Gastroesophageal sphincter (tissue), 4 donors: ENCODE measurements at regions not wholly inside any gene's neighbourhood (a gene's known extent, or its start where the extent isn't known, plus 50 kb on each side); places are given as distances from the start of the nearest gene placed in this dataset.

Experiments used
- ATAC-seq: fragments of 150-250 bp; one replicate; pipeline ENCODE4 v1.9.1; 2016; ENCODE audit warnings: mild to moderate bottlenecking, moderate library complexity
- H3K27ac ChIP-seq, 4 donors: fragments of 200-600 bp; sonication (generic) in 3 of 4; 1 replicate in 3 of 4; 2 replicates in 1 of 4; pipeline ENCODE4 v1.5.1; 2016 to 2019
- H3K27me3 ChIP-seq: fragments of 200-600 bp; sonication (generic); one replicate; pipeline ENCODE4 v1.5.1; 2019
- H3K36me3 ChIP-seq, 2 donors: fragments of 200-600 bp; sonication (generic); one replicate each; pipeline ENCODE4 v1.5.1; 2019; ENCODE audit warnings: control low read depth in 1 of 2
- H3K4me1 ChIP-seq, 3 donors: fragments of 200-600 bp; sonication (generic); 1 replicate in 2 of 3; 2 replicates in 1 of 3; pipeline ENCODE4 v1.5.1; 2016 to 2019; ENCODE audit warnings: control low read depth in 2 of 3
- H3K4me3 ChIP-seq, 2 donors: fragments of 200-600 bp; sonication (generic); one replicate each; pipeline ENCODE4 v1.5.1; 2019; ENCODE audit warnings: mild to moderate bottlenecking in 1 of 2, moderate library complexity in 1 of 2
- H3K9me3 ChIP-seq, 3 donors: fragments of 200-600 bp; sonication (generic); one replicate each; pipeline ENCODE4 v1.5.1; 2017 to 2019; ENCODE audit warnings: control low read depth in 2 of 3
- CTCF ChIP-seq, 4 experiments: fragments of 200-600 bp in 2 of 4; fragments of 450-650 bp in 2 of 4; sonication (generic) in 1 of 4; IDR thresholded peaks; one replicate each; pipeline ENCODE4 v1.5.1; 2017 to 2019; ENCODE audit warnings: antibody characterized with exemption in 4 of 4, mild to moderate bottlenecking in 2 of 4, moderate library complexity in 2 of 4
- EP300 ChIP-seq: sonication (generic); formaldehyde crosslinking; IDR thresholded peaks from one replicate; pipeline ENCODE4 v1.6.1; 2017; ENCODE audit warnings: antibody characterized with exemption, mild to moderate bottlenecking
- POLR2A ChIP-seq, 2 donors: fragments of 450-650 bp; IDR thresholded peaks; one replicate each; pipeline ENCODE4 v1.6.1; 2017; ENCODE audit warnings: antibody characterized with exemption in 2 of 2, mild to moderate bottlenecking in 2 of 2, moderate library complexity in 1 of 2
- POLR2AphosphoS5 ChIP-seq: sonication (generic); formaldehyde crosslinking; IDR thresholded peaks from one replicate; pipeline ENCODE4 v1.6.1; 2017; ENCODE audit warnings: antibody characterized with exemption
- WGBS, 2 donors: methylation state at CpG; one replicate each; pipeline ENCODE4 v1.1.5; 2018; ENCODE audit warnings: low coverage in 1 of 2; 5-methylcytosine and 5-hydroxymethylcytosine counted together

DNA sequence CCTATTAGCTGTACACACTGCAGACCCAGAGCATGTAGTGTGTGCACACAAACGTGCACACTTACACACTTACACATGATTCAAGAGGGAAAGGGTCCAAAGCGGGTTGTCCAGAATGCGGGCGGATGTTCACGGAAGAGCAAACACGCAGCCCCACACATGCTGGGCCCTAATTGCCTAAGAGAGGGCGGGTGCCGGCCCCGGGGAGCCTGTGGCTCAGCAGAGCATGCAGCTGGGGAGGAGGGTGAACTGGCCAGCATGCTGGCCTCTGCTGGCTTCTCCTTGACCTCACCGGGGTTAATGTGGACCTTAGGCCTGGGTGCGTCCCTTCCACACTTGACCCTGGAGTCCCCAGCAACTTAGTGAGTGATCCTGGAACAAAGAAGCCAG is 816.3 kb downstream of the BRD1 start:
- WGBS, 2 donors, result 80% methylated on average over 1 of the region's 11 CpGs; no CpG with 5 or more reads in 1 of the 2 donors
- no peak for TF ChIP-seq CTCF (IDR thresholded peaks at IDR 0.05)
- no peak for TF ChIP-seq EP300
- TF ChIP-seq POLR2A (IDR thresholded peaks at IDR 0.05), result no peak
- TF ChIP-seq POLR2AphosphoS5, result no peak
- H3K27me3 ChIP-seq, result peaks cover 67% of the 10 kb centered on the region
- no peak overlapping the region for H3K27ac ChIP-seq
- ATAC-seq, result no peak
- no peaks in the 10 kb centered on the region for H3K36me3 ChIP-seq
- H3K9me3 ChIP-seq, result no peaks in the 10 kb centered on the region
- H3K4me1 ChIP-seq, result peaks cover 0 to 10% (median 0%) of the 10 kb centered on the region in 3 donors
- H3K4me3 ChIP-seq, result no peak overlapping the region

DNA sequence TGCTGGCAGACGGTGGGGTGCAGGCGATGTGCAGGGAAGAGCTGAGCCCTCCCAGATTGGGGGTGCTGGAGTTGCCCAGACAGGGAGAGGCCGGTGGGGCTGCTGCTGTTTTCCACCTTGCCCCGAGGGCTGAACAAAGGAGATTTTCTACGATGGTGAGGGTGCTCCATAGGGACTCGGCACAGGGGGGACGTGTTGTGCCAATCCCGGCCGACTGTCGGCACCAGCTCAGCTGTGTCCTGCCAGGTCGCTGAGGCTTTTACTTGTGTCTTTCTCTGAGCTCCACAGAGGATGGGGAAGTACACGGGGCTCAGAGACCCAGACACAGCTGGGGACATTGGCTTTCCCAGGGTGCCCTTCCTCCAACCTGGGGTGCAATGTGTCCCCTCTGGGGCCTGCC is 816.8 kb downstream of the BRD1 start:
- Histone ChIP-seq H3K36me3 (no peaks in the 10 kb centered on the region), H3K27me3 (peaks cover 67% of the 10 kb centered on the region), H3K4me1 (peaks cover 0 to 10% (median 0%) of the 10 kb centered on the region in 3 donors), H3K4me3 (no peak overlapping the region), H3K27ac (no peak overlapping the region), H3K9me3 (no peaks in the 10 kb centered on the region)
- TF ChIP-seq EP300, result no peak
- no peak for TF ChIP-seq POLR2A (IDR thresholded peaks at IDR 0.05)
- TF ChIP-seq POLR2AphosphoS5, result no peak
- no peak for TF ChIP-seq CTCF (IDR thresholded peaks at IDR 0.05)
- no CpG with 5 or more reads among the region's 12 CpGs for WGBS, 2 donors
- no peak for ATAC-seq

DNA sequence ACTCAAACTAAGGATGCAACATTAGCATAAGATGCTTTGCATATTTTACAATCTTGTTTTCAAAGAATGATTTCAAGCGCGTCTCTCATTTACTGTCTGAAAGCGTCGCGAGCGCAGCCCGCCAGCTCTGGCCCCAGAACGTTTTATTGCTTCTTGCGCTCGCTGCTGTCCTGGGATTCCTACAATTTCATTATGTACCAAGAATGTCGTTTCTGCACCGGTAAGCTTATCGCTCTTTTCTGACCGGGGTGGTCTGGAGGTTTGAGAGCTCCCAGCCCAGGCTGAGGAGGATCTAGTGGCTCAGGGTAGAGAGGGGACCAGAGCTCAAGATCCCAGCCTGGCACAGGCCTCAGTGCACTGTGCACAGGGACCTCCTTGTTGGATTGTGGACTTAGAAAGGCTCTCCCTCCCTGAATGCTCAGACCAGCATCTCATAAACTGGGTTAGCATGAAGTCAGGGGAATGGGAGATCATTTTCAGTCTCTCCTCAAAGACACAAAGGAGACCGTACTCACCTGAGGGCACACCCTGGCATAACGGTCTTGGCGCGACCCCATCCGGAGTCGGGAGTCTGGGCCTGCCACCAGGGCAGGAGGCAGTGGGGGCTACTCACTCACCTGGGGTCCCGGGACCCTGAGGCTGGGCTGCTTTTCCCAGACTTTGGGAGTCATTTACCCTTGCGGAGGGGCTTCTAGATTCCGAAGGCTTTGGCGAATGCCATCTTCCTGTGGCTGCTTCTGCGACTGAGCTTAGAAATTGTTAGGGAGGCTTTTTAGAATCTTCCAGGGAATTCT is 817.4 kb downstream of the BRD1 start:
- Histone ChIP-seq H3K27ac (no peak overlapping the region), H3K27me3 (peaks cover 61% of the 10 kb centered on the region), H3K9me3 (no peaks in the 10 kb centered on the region), H3K4me3 (no peak overlapping the region), H3K4me1 (peaks cover 0 to 10% (median 0%) of the 10 kb centered on the region in 3 donors), H3K36me3 (no peaks in the 10 kb centered on the region)
- TF ChIP-seq CTCF (IDR thresholded peaks at IDR 0.05), result no peak
- no peak for TF ChIP-seq POLR2A (IDR thresholded peaks at IDR 0.05)
- WGBS, 2 donors, result 85% methylated on average over 4 to 10 of the region's 25 CpGs
- no peak for ATAC-seq

DNA sequence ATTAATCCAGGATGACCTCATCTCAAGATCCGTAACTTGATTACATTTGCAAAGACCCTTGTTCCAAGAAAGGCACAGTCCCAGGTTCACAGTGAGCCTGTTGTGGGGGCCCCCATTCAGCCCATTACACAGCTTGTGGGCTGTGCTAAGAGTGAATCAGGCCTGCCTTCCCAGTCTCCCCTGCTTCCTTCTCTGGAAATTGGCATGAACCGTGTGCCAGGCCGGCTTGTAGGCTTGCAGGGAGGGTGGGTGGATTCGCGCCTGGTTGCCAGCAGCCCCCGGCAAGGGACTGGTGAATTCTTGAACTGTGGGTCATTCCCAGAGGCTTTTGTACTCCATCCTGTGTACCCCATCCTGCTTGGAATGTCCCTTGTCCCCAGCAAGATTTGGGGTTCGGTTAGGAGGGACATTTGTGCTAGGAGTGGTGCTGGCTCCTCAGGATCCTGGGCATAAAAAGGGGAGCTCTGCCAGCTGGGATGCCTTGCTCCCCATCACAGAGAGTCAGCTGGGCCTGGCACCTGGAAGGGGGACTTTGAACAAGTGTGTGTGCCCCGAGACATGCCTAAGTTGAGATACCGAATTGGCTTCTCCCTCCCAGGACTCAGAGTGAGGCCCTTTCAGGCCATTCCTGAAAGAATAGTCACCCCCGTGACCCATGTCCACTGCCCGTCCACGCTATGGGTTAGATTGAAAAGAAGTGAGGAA is 818.2 kb downstream of the BRD1 start:
- Histone ChIP-seq H3K9me3 (no peaks in the 10 kb centered on the region), H3K27ac (no peak overlapping the region), H3K4me3 (no peak overlapping the region), H3K27me3 (peaks cover 59% of the 10 kb centered on the region), H3K4me1 (peaks cover 0 to 10% (median 0%) of the 10 kb centered on the region in 3 donors), H3K36me3 (no peaks in the 10 kb centered on the region)
- TF ChIP-seq POLR2A (IDR thresholded peaks at IDR 0.05), result no peak
- TF ChIP-seq POLR2AphosphoS5, result no peak
- no peak for TF ChIP-seq EP300
- no peak for TF ChIP-seq CTCF (IDR thresholded peaks at IDR 0.05)
- 92% methylated on average over 9 of the region's 12 CpGs; no CpG with 5 or more reads in 1 of the 2 donors for WGBS, 2 donors
- no peak for ATAC-seq
